Activated naive CD4-positive, alpha-beta T cell treated with anti-CD3 and anti-CD28 coated beads for 36 hours (primary cell): ENCODE measurements at regions not wholly inside any gene's neighbourhood (a gene's known extent, or its start where the extent isn't known, plus 50 kb on each side); places are given as distances from the start of the nearest gene placed in this dataset.

Source experiments
- CTCF ChIA-PET: fragments of 350-600 bp; sonication (Branson Sonifier 250); formaldehyde crosslinking; loops from one replicate; lab custom pipeline; 2021; ENCODE audit warnings: antibody characterized with exemption; lab: Charles Lee
- DNase-seq: peaks from one replicate; pipeline ENCODE4 v3.0.0-alpha.2; 2020
- H3K27ac Mint-ChIP-seq: one replicate; pipeline ENCODE4 v1.8.0; 2021; ENCODE audit warnings: mild to moderate bottlenecking, mixed read lengths
- H3K27me3 Mint-ChIP-seq: one replicate; pipeline ENCODE4 v1.8.0; 2021; ENCODE audit warnings: low read depth, mixed read lengths
- H3K36me3 Mint-ChIP-seq: one replicate; pipeline ENCODE4 v1.8.0; 2021; ENCODE audit warnings: low read depth, mixed read lengths
- H3K4me1 Mint-ChIP-seq: one replicate; pipeline ENCODE4 v1.8.0; 2021; ENCODE audit warnings: low read depth, mixed read lengths
- H3K4me3 Mint-ChIP-seq: one replicate; pipeline ENCODE4 v1.8.0; 2021; ENCODE audit warnings: mild to moderate bottlenecking, moderate library complexity, mixed read lengths
- H3K9me3 Mint-ChIP-seq: one replicate; pipeline ENCODE4 v1.8.0; 2021; ENCODE audit warnings: mixed read lengths
- intact Hi-C: fragments of 100-400 bp; cut with micrococcal nuclease; formaldehyde crosslinking; loops from one replicate; pipeline ENCODE4 v1.15.1; 2023

- Mint-ChIP-seq H3K27me3 (peaks cover 5% of the 10 kb centered on the region), H3K4me1 (no peaks in the 10 kb centered on the region), H3K36me3 (no peaks in the 10 kb centered on the region), H3K4me3 (no peak overlapping the region), H3K27ac (no peak overlapping the region), H3K9me3 (no peaks in the 10 kb centered on the region)
- peak; percentile 26 for DNase-seq
- CTCF ChIA-PET: no interaction called here
- intact Hi-C loops: no loop called here
Observed at GRCh38 chr1:112172294-112172882, 182.9 kb upstream of the KCND3 start.

- H3K9me3 Mint-ChIP-seq: no peaks in the 10 kb centered on the region
- peaks cover 8% of the 10 kb centered on the region for H3K27me3 Mint-ChIP-seq
- no peaks in the 10 kb centered on the region for H3K36me3 Mint-ChIP-seq
- CTCF ChIA-PET: interaction anchor here (1.7 kb wide), 1 partner anchor 8 kb away, joined by 3 read pairs; no protein-coding TSS in a partner anchor
- intact Hi-C loops: no loop called here
- no peak overlapping the region for H3K4me3 Mint-ChIP-seq
- H3K27ac Mint-ChIP-seq: no peak overlapping the region
- DNase-seq: no peak
- H3K4me1 Mint-ChIP-seq: no peaks in the 10 kb centered on the region
Observed at GRCh38 chr1:112177314-112177713, 187.8 kb upstream of the KCND3 start.

GRCh38 chr1:112188611-112189010 is 199.1 kb upstream of the KCND3 start:
- H3K9me3 Mint-ChIP-seq: no peaks in the 10 kb centered on the region
- no peak overlapping the region for H3K27ac Mint-ChIP-seq
- no peaks in the 10 kb centered on the region for H3K4me1 Mint-ChIP-seq
- CTCF ChIA-PET: no interaction called here
- no peak for DNase-seq
- no peak overlapping the region for H3K4me3 Mint-ChIP-seq
- peaks cover 9% of the 10 kb centered on the region for H3K27me3 Mint-ChIP-seq
- no peaks in the 10 kb centered on the region for H3K36me3 Mint-ChIP-seq
- intact Hi-C loops: no loop called here

- Mint-ChIP-seq H3K9me3 (no peaks in the 10 kb centered on the region), H3K4me3 (no peak overlapping the region), H3K27me3 (peaks cover 5% of the 10 kb centered on the region), H3K27ac (no peak overlapping the region), H3K4me1 (no peaks in the 10 kb centered on the region), H3K36me3 (no peaks in the 10 kb centered on the region)
- CTCF ChIA-PET: no interaction called here
- intact Hi-C loops: no loop called here
- no peak for DNase-seq
Observed at GRCh38 chr1:112196008-112196588, 199.9 kb upstream of the CTTNBP2NL start.

- CTCF ChIA-PET: no interaction called here
- Mint-ChIP-seq H3K9me3 (no peaks in the 10 kb centered on the region), H3K27me3 (peaks cover under 1% of the 10 kb centered on the region), H3K36me3 (no peaks in the 10 kb centered on the region), H3K4me1 (no peaks in the 10 kb centered on the region), H3K4me3 (no peak overlapping the region), H3K27ac (no peak overlapping the region)
- intact Hi-C loops: no loop called here
- no peak for DNase-seq
Observed at GRCh38 chr1:112196731-112197130, 199.3 kb upstream of the CTTNBP2NL start.

- Mint-ChIP-seq H3K4me1 (no peaks in the 10 kb centered on the region), H3K4me3 (no peak overlapping the region), H3K9me3 (peaks cover 2% of the 10 kb centered on the region), H3K27me3 (peaks cover 32% of the 10 kb centered on the region), H3K27ac (no peak overlapping the region), H3K36me3 (no peaks in the 10 kb centered on the region)
- no peak for DNase-seq
- CTCF ChIA-PET: no interaction called here
- intact Hi-C loops: no loop called here
Observed at GRCh38 chr1:112209493-112209892, 186.5 kb upstream of the CTTNBP2NL start.

GRCh38 chr1:112219267-112219666 is 176.7 kb upstream of the CTTNBP2NL start:
- intact Hi-C loops: no loop called here
- no peaks in the 10 kb centered on the region for H3K4me1 Mint-ChIP-seq
- no peak for DNase-seq
- no peak overlapping the region for H3K27ac Mint-ChIP-seq
- peaks cover 2% of the 10 kb centered on the region for H3K36me3 Mint-ChIP-seq
- CTCF ChIA-PET: no interaction called here
- H3K9me3 Mint-ChIP-seq: peaks cover 4% of the 10 kb centered on the region
- no peak overlapping the region for H3K4me3 Mint-ChIP-seq
- peaks cover 14% of the 10 kb centered on the region for H3K27me3 Mint-ChIP-seq

GRCh38 chr1:112230232-112230631 is 165.8 kb upstream of the CTTNBP2NL start:
- no peak for DNase-seq
- H3K27ac Mint-ChIP-seq: no peak overlapping the region
- no peaks in the 10 kb centered on the region for H3K4me1 Mint-ChIP-seq
- H3K27me3 Mint-ChIP-seq: peaks cover 2% of the 10 kb centered on the region
- H3K4me3 Mint-ChIP-seq: no peak overlapping the region
- CTCF ChIA-PET: no interaction called here
- intact Hi-C loops: no loop called here
- H3K9me3 Mint-ChIP-seq: peaks cover 12% of the 10 kb centered on the region
- no peaks in the 10 kb centered on the region for H3K36me3 Mint-ChIP-seq

- no peak overlapping the region for H3K27ac Mint-ChIP-seq
- CTCF ChIA-PET: no interaction called here
Observed at GRCh38 chr1:112231331-112231730, 164.7 kb upstream of the CTTNBP2NL start.

GRCh38 chr1:112232848-112233247 is 163.2 kb upstream of the CTTNBP2NL start:
- intact Hi-C loops: no loop called here
- Mint-ChIP-seq H3K27me3 (peaks cover 2% of the 10 kb centered on the region), H3K4me1 (no peaks in the 10 kb centered on the region), H3K9me3 (peaks cover 10% of the 10 kb centered on the region), H3K36me3 (no peaks in the 10 kb centered on the region), H3K27ac (no peak overlapping the region), H3K4me3 (no peak overlapping the region)
- CTCF ChIA-PET: no interaction called here
- DNase-seq: no peak

More at GRCh38 chr1:112231331-112231730, 164.7 kb upstream of the CTTNBP2NL start:
- no peaks in the 10 kb centered on the region for H3K4me1 Mint-ChIP-seq
- intact Hi-C loops: no loop called here
- no peaks in the 10 kb centered on the region for H3K36me3 Mint-ChIP-seq
- H3K27me3 Mint-ChIP-seq: peaks cover 2% of the 10 kb centered on the region
- no peak for DNase-seq
- peaks cover 12% of the 10 kb centered on the region for H3K9me3 Mint-ChIP-seq
- no peak overlapping the region for H3K4me3 Mint-ChIP-seq

- intact Hi-C loops: no loop called here
- no peaks in the 10 kb centered on the region for H3K9me3 Mint-ChIP-seq
- H3K27ac Mint-ChIP-seq: no peak overlapping the region
- CTCF ChIA-PET: interaction anchor here (0.9 to 1.3 kb wide), 2 partner anchors 11 to 17 kb away, joined by 3 read pairs; no protein-coding TSS in a partner anchor
- no peak for DNase-seq
- H3K36me3 Mint-ChIP-seq: no peaks in the 10 kb centered on the region
- no peak overlapping the region for H3K4me3 Mint-ChIP-seq
- H3K27me3 Mint-ChIP-seq: peaks cover 2% of the 10 kb centered on the region
- H3K4me1 Mint-ChIP-seq: no peaks in the 10 kb centered on the region
Observed at GRCh38 chr1:112234710-112235109, 161.3 kb upstream of the CTTNBP2NL start.

- CTCF ChIA-PET: no interaction called here
- intact Hi-C loops: no loop called here
- no peak overlapping the region for H3K4me3 Mint-ChIP-seq
- H3K9me3 Mint-ChIP-seq: no peaks in the 10 kb centered on the region
- DNase-seq: no peak
- no peaks in the 10 kb centered on the region for H3K4me1 Mint-ChIP-seq
- H3K27me3 Mint-ChIP-seq: peaks cover 3% of the 10 kb centered on the region
- no peak overlapping the region for H3K27ac Mint-ChIP-seq
- H3K36me3 Mint-ChIP-seq: no peaks in the 10 kb centered on the region
Observed at GRCh38 chr1:112237983-112238545, 157.9 kb upstream of the CTTNBP2NL start.
